ENCODE measurements at regions not wholly inside any gene's neighbourhood (a gene's known extent, or its start where the extent isn't known, plus 50 kb on each side); places are given as distances from the start of the nearest gene placed in this dataset.

GRCh38 chr2:44051593-44052347 lies 56.0 kb upstream of the LRPPRC start:
- TF ChIP-seq CTCF (IDR thresholded peaks at IDR 0.05 in 8 of 11, conservative IDR thresholded peaks at IDR 0.05 in 3 of 11) (no peak), POLR2A (IDR thresholded peaks at IDR 0.05) (no peak), POLR2AphosphoS5 (IDR thresholded peaks at IDR 0.05) (no peak)
- H3K4me1 ChIP-seq, result no peaks in the 10 kb centered on the region
- H3K27ac ChIP-seq, result no peak overlapping the region
- no peaks in the 10 kb centered on the region for H3K9me3 ChIP-seq
- H3K27me3 ChIP-seq (replicated peaks in 1 of 7), result no peaks in the 10 kb centered on the region
- no peak for DNase-seq
- no peaks in the 10 kb centered on the region for H3K36me3 ChIP-seq
- WGBS, 5 donors, result 80 to 94% (median 84%) methylated on average over 7 of the region's 7 CpGs
- no peak overlapping the region for H3K4me3 ChIP-seq
- intact Hi-C loops (cut with DNase I; ENCODE audit: low total_unique reads), result no loop called here

GRCh38 chr2:44052584-44052983 lies 56.8 kb upstream of the LRPPRC start:
- no peaks in the 10 kb centered on the region for H3K36me3 ChIP-seq
- TF ChIP-seq POLR2A (IDR thresholded peaks at IDR 0.05), result no peak
- no peak for TF ChIP-seq POLR2AphosphoS5 (IDR thresholded peaks at IDR 0.05)
- TF ChIP-seq CTCF (IDR thresholded peaks at IDR 0.05 in 8 of 11, conservative IDR thresholded peaks at IDR 0.05 in 3 of 11), result no peak
- no peaks in the 10 kb centered on the region for H3K4me1 ChIP-seq
- no peak overlapping the region for H3K4me3 ChIP-seq
- DNase-seq, result no peak
- H3K27ac ChIP-seq, result no peak overlapping the region
- WGBS, 5 donors, result 89 to 91% (median 90%) methylated on average over 8 of the region's 8 CpGs
- H3K9me3 ChIP-seq, result no peaks in the 10 kb centered on the region
- intact Hi-C loops (cut with DNase I; ENCODE audit: low total_unique reads), result no loop called here
- H3K27me3 ChIP-seq (replicated peaks in 1 of 7), result no peaks in the 10 kb centered on the region

GRCh38 chr2:44053052-44053451 lies 57.3 kb upstream of the LRPPRC start:
- intact Hi-C loops (cut with DNase I; ENCODE audit: low total_unique reads), result no loop called here
- WGBS, 5 donors, result 77 to 92% (median 84%) methylated on average over 2 of the region's 2 CpGs
- no peak for DNase-seq
- no peaks in the 10 kb centered on the region for H3K4me1 ChIP-seq
- no peak for TF ChIP-seq POLR2A (IDR thresholded peaks at IDR 0.05)
- no peaks in the 10 kb centered on the region for H3K36me3 ChIP-seq
- no peak overlapping the region for H3K4me3 ChIP-seq
- no peaks in the 10 kb centered on the region for H3K27me3 ChIP-seq (replicated peaks in 1 of 7)
- no peaks in the 10 kb centered on the region for H3K9me3 ChIP-seq
- no peak overlapping the region for H3K27ac ChIP-seq

GRCh38 chr2:44053456-44053855 lies 57.7 kb upstream of the LRPPRC start:
- Histone ChIP-seq H3K4me3 (no peak overlapping the region), H3K27me3 (replicated peaks in 1 of 7) (no peaks in the 10 kb centered on the region), H3K4me1 (no peaks in the 10 kb centered on the region), H3K36me3 (no peaks in the 10 kb centered on the region), H3K9me3 (no peaks in the 10 kb centered on the region), H3K27ac (no peak overlapping the region)
- TF ChIP-seq CTCF (IDR thresholded peaks at IDR 0.05 in 8 of 11, conservative IDR thresholded peaks at IDR 0.05 in 3 of 11) (no peak), POLR2A (IDR thresholded peaks at IDR 0.05) (no peak)
- 73 to 94% (median 86%) methylated on average over 4 of the region's 4 CpGs for WGBS, 5 donors
- intact Hi-C loops (cut with DNase I; ENCODE audit: low total_unique reads), result no loop called here
- no peak for DNase-seq
